T1000 (cell line): ENCODE measurements at regions not wholly inside any gene's neighbourhood (a gene's known extent, or its start where the extent isn't known, plus 50 kb on each side); places are given as distances from the start of the nearest gene placed in this dataset.
"Not testable (repeated sequence)": the region's sequence is repeated elsewhere in the genome, so short reads cannot be mapped to it uniquely, and the experiment has no call there.

Experiments used
- DNase-seq: peaks from one replicate; lab custom pipeline; 2025; ENCODE audit warnings: mixed read lengths; lab: John Stamatoyannopoulos, UW

DNA sequence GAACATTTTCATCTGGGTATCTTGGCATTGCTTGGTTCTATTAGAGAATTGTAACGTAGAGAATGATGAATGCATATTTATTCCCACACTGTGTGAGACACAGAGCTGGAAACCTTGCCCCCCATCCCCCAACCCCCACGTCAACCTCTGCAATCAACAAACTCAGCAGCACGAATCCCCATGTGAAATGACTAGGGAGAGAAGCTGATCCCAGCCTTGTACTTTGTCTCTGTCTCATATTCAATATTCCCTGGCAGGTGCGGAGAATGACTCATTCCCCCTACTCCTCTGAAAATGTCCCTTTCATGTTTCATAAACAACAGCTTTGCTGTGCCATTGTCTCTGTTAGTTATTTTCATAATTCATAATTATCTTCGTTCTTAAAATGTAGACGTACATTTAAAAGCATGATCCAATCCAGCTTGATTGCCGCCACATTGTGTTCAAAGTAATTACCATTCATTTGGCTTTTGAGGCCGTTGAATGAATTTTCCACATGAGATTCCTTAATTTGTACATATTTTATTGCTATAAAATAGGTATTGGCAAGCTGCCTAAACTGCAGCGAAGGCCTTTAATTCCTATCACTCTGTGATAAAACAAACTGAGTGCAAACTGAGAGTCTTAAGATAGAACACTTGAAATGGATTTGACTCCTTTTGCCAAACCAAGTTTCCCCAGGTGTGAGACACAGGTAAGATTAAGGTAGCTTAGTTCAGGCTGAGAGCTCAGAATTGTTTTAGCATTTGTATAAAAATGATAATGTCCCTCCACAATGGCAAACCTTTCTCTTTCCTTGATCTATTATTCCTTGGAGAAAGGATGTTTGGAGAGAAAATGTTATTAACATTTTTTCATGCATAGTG, 920.2 kb downstream of the TYW1 start:
- no peak for DNase-seq

DNA sequence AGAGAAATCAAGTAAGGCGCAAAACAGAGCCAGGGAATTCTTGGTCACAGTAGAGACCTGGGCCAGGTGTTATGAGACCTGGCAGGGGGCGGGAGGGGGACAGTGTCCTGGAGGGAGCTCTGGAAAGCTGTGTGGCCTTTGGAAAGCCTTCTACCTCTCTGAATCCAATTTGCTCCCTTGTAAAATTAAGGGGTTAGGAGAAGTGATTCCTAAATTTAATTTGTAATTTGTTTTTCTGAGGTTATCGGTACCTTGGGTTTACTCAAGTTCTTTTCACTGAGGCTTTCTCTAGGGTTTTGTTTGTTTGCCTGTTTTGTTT, 920.8 kb downstream of the TYW1 start:
- DNase-seq, result no peak

DNA sequence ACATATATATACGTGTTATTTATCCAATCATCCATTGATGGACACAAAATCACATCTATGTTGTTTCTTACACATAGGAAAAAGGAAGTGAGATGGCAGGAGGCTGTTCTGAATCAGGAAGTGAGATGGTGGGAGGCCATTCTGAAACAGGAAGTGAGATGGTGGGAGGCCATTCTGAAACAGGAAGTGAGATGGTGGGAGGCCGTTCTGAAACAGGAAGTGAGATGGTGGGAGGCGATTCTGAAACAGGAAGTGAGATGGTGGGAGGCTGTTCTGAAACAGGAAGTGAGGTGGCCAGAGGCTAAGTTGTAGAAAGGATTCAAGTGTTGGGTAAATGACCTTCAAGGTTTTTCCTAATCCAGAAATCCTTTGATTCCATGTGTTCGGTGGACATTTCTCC, 921.5 kb downstream of the TYW1 start:
- no peak for DNase-seq

DNA sequence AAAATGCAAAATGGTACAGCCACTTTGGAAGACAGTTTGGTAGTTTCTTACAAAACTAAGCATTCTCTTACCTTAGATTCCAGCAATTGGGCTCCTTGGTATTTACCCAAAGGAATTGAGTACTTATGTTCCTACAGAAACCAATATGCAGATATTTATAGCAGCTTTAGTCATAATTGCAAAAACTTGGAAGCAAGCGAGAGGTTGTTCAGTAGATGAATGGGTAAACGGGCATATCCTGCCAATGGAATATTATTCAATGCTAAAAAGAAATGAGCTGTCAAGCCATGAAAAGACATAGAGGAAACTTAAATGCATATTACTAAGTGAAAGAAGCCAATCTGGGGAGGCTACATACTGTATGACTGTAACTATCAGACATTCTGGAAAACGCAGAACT, 926.7 kb downstream of the TYW1 start:
- no peak for DNase-seq

DNA sequence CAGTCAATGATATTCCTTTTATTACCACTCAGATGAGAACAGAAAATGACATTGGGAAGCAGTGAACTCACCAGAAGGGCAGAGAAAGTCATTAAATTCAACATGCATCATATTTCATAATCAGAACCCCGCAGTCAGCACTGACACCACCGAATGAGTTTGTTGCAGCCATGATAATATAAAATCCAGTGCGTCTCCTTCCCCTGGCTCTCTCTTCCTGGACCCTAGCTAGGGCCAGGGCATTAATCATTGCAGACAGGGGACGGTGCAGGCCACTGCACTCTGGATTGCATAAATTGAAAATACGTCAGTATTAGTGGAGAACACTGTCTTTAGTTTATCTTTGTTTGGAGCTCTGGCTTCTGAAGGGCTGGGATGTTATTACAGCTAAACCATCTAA, 931.5 kb downstream of the TYW1 start:
- no peak for DNase-seq

DNA sequence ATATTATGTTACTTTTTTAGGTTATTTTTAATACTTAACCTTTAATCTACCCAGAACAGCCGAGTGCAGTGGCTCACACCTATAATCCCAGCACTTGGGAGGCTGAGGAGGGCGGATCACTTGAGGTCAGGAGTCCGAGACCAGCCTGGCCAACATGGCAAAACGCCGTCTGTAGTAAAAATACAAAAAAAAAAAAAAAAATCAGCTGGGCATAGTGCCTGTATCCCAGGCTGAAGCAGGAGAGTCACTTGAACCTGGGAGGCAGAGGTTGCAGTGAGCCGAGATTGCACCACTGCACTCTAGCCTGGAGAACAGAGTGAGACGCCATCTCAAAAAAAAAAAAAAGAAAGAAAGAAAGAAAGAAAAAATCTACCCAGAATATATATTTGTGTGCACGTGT, 939.8 kb downstream of the TYW1 start:
- DNase-seq, result not testable (repeated sequence)

DNA sequence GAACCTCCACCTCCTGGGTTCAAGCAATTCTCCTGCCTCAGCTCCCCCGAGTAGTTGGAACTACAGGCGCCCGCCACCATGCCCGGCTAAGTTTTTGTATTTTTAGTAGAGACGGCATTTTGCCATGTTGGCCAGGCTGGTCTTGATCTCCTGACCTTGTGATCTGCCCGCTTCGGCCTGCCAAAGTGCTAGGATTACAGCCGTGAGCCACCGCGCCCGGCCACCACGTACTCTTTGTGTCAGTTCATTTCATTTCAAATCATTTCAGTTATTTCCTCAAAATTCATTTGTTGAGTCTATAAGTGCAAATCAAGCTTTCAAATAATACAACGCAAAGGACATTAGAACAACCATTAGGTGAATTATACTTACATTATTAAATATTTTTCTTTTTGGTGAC, 943.8 kb downstream of the TYW1 start:
- no peak for DNase-seq

DNA sequence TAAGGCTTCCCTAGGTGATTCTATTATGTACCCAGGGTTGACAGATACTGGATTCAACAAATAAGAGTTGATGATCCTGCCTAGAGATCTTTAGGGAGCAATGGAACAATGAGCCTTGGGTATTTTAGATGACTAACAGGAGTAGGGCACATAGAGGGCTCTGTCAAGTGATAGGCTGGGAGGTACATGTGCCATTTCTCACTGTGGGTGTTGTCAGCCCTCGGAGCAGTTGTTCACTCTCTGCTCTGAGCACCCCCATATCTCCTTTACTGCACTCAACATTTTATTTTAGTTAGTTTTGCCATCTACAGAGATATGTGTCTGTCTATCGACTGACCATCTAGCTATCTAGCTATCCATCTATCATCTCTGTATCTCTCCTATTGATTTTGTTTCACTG, 950.6 kb downstream of the TYW1 start:
- DNase-seq, result no peak

DNA sequence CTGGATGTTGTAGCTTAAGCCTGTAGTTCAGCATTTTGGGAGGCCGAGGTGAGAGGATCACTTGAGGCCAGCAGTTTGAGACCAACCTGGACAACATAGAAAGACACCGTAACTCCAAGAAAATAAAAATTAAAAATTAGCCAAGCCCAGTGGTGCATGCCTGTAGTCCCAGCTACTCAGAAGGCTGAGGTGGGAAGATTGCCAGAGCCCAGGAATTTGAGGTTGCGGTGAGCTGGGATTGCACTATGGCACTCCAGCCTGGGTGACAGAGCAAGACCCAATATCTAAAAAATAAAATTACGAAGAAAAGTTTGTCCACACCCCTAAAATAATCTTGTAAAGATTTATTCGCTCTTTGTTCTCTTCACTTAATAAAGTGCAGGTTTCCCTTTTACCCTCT, 951.0 kb downstream of the TYW1 start:
- no peak for DNase-seq

DNA sequence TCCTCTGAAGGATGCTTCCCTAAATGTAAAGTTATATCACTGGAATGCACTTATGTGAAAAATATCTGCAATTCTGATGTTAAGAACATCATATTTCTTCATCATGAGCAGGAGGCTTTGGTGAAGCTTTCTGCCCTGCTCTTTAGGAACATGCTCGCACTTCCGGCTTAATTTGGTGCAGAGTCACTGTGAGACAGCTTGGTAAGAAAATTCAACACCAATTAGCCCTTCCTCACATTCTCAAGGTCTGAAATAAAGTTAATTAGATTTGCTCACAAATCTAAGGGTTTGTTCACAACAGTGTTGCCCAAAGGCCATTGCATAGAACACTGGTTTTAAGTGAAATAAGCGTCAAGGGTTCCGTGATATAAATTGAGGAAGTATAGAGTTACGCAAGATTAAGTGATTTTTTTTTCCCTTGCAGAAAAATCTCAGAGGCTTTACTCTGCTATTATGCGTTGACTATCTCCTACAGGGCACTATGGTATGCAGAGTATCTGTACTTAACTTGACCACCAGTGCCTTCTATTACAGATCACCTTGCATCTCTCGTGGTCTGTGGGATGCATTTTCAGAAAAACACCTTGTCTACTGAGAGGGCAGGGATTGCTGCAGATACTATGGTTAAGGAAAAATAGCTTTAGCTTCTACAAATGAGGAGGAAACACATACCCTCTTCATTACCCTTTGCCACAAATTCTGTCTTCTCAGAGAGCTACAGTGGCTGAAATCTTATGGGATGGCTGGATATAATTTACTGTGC, 953.9 kb downstream of the TYW1 start:
- no peak for DNase-seq

DNA sequence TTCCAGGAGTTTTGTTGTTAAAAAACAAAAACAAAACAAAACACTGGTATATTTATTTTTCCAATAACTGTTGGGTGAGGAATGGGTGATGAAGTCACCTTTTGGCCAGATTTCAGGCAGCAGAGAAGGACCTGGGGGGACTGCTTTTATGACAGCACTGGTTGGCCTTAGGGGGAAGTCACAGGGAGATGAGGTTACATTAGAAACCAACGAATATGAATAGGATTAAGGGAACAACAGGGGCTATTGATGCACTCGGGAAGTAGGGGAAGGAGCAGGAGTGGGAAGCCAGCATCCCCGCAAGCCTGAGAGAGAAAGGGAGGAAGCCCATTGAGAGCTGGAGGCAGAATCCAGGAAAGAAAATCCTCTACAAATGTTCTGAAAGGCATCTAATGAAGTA, 958.4 kb downstream of the TYW1 start:
- no peak for DNase-seq

DNA sequence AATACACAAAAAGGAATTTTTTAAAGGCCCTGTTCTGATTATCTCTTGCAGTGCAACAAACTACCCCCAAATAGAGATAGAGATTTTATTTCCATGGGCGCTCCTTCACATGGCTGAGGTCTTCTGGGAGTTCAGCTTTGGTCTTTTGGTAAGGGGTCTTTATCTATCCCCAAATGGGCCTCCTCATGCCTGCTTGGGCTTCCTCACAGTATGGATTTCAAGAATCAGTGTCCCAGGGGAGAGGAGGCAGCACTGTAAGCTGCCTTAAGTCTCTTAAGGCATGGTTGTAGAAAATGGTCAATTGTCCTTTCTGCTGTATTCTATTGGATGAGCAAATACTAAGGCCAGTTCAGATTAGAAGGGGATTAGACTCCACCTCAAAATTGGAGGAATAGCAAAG, 966.2 kb downstream of the TYW1 start:
- no peak for DNase-seq

DNA sequence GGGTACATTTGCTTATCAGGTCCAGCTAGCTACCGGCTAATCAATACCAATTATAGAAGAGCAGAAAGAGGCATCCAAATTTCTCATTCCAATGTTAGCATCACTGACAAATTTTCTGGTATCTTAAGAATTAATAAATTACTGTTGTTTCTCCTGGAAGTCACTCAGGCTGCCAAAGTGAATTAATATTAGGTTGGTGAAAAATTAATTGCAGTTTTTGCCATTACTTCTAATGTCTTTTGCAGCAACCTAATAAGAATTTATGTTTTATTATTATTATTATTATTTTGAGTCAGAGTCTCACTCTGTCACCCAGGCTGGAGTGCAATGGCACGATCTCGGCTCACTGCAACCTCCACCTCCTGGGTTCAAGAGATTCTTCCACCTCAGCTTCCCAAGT, 979.9 kb downstream of the TYW1 start:
- DNase-seq, result no peak

DNA sequence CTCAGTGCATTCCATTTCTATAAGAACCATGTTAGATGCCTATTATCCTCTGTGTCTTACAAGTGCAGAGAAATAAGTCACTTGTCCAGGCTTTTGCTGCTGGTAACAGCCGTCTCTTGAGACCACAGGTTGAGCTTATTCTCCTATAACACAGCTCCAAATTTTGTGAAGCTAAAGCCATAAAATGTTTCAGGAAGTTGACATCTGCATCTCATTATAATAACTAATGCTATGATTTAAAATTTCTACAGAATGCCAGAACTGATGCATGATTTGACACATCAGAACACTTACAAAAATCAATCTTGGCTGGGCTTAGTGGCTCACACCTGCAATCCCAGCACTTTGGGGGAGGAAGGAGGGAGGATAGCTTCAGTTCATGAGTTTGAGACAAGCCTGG, 986.9 kb downstream of the TYW1 start:
- no peak for DNase-seq

DNA sequence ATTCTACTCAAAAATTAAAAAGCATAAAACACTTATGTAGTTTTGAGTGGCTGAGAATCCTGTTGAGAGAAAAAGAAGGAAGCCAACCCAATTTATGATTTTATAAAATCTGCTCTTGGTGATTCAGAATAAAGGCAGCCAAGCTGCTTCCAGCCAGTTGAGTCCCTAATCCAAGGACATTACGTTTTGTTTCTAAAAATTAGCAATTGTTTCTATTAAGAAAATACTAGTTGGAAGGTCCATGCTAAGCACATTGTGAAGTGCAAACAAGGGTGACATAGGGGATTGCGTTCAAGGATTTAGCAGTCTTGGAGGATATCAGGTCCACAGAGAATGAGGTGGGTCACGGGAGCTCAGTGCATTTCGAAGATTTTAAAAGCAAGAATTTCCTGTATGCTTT, 987.7 kb downstream of the TYW1 start:
- DNase-seq, result no peak

DNA sequence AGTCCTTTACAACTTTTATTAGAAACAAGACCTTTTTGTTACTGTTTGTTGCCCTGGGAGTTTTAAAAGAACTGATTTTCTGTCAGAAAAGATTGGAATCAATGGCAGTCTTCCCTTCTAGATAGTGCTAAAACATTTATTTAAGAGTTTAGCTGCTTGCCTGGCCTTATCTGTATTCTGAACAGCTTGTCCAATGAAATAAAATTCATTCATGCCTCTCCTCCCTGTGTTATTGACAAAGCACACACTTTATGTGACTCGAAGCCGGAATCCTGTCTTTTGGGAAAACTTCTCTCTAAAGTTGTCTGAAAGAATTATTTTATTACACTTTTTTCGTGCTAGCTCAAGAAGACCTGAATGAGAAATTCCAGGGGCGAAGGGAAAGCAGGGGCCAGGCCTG, 992.5 kb downstream of the TYW1 start:
- DNase-seq, result no peak

DNA sequence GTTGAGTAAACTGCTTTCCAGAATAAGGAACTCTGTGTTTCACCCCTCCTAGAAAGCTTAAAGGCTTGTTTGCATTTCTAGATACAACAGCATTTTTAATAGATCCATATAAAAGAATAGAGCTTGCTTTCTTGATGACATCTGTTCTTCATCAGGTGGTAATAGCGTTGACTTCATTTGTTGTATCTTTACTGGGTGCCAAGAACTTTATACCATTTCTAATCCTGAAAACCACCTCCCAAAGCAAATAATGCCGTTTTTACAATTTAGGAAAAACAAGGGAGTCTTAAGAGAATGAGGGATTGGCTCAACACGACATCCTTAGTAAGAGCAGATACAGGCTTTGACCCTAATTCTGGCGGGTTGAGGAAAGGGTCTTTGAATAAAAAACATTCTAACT, 993.4 kb downstream of the TYW1 start:
- no peak for DNase-seq

DNA sequence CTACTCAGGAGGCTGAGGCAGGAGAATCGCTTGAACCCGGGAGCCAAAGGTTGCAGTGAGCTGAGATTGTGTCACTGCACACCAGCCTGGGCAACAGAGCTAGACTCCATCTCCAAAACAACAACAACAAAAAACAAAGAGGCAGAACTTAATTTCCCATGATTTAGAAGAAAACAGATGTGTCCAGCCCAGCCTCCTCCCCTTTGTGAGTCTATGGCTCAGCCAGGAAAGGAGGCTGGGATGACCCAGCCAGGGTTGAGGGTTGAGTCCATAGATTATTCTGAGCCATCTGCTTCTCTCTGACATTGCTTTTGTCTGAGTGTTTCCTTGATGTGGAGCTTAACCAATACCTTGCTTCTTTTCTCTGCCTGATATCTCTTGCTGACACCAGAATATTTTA, 994.1 kb downstream of the TYW1 start:
- DNase-seq, result no peak

DNA sequence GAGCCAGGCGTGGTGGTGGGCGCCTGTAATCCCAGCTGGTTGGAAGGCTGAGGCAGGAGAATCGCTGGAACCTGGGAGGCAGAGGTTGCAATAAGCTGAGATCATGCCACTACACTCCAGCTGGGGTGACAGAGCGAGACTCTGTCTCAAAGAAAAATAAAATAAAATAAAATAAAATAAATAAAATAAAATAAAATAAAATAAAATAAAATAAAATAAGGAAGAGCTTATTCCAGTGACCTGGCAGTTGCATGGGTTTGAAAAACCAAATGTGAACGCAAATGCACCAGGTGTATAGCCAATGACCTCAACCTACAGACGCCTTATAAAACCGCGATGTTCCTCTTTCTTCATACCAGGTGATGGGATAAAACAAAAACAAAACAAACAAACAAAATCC, 995.7 kb downstream of the TYW1 start:
- no peak for DNase-seq

DNA sequence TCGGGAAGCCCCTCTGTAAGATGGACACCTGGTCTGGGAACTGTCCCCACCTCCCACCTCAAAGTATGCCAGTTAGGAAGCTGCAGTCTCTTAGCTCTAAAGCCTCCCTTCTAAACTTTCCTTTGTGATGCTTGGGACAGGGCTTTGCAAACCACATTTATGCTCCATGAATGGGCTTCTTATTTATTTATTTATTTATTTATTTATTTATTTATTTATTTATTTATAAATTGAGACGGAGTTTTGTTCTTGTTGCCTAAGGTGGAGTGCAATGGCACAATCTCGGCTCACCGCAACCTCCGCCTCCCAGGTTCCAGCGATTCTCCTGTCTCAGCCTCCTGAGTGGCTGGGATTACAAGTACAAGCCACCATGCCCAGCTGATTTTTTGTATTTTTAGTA, 1009.4 kb downstream of the TYW1 start:
- no peak for DNase-seq

DNA sequence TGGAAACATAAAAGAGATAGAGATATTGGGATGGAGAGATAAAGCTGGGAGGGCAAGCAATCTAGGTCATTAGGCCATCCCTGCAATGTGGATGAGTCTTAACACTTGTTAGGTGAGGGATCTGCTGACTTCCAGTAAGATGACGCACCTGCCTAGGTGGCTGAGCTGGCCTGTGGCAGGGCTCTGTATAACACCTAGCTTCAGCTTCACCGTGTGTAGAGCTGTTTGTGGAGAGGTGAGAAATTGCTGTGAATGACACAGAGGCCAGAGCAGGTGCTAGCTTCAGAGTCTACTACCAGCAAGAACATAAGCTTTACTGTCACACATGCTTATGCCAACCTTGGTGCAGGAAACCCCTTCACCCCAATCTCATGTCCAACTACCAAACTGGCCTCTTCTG, 1010.0 kb downstream of the TYW1 start:
- no peak for DNase-seq

DNA sequence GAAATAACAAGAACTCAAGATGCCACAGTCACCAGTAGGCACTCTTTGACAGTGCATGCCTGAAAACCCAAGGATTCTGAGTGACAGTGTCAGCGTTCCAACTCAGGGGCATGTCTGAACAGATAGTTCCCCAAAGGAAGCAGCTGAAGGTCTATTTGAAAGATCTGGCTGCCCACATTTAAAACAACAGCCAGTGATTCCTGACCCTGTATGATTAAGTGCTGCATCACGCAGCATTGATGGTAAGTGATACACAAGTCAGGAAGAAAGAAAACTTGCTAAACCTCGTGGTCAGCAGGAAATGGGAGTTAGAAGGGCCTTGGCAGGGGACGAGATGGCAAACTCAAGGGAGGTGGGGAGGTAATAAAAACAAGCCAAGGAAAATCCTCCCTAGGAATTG, 1013.1 kb downstream of the TYW1 start:
- no peak for DNase-seq

DNA sequence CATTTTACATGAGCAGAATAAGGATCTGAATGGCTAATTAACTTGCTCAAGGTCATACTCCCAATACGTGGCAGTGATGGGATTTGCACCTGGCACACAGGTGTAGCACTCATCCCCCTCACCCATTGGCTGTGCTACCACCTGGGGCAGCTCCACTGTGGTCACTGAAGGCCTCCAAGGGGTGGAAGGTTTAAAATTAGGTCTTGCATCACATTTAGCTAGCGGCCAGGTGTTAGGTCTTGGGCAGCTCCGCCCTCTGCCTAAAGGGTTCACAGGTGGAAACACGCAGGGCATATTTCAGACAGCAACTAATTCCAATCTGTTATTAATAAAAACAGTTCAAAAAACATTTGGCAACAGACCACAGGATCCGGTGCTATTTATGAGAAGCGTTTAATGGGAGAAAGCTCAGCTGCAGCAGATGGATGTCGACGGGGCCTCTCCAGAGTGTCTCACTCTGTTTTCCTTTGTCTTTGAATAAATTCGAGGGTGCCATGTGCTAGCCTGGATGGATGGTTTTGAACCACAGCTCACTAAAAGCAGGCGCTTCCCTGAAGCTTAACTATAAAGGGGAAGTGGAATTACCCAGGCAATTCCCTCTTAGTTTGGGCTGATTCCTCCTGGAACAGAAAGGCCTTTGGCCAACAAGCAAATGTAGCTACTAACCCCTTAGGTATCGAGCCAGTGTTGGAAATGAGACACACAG, 1017.6 kb downstream of the TYW1 start:
- DNase-seq, result no peak
